Left hindlimb (tissue), 1 donor: ENCODE measurements at regions not wholly inside any gene's neighbourhood (a gene's known extent, or its start where the extent isn't known, plus 50 kb on each side); places are given as distances from the start of the nearest gene placed in this dataset.
"Not testable (repeated sequence)": the region's sequence is repeated elsewhere in the genome, so short reads cannot be mapped to it uniquely, and the experiment has no call there.

Experiments used
- DNase-seq: peaks from one replicate; pipeline ENCODE4 v3.0.0-alpha.2; 2018

DNA sequence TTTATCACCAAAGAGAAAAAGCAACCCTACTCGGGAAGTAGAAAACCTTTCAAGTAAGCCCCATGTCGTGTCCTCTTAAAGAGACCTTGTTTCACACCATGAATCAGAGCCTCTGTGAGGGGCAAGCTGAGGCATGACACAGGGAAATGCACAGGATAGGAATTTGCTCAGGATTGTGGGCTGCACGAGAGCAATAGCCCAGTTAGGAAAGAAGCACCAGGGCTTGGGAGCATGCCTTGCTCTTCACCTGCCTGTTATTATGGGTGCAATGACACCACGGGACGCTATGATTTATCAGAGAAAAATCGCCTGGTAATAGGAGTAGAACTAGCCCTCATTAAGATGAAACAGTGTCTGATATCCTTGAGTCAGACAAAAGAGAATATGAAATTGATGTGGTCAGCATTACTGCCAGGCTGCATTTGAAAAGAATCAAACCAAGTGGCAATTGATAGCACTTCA, 562.9 kb upstream of the NRP1 start:
- DNase-seq, result no peak

DNA sequence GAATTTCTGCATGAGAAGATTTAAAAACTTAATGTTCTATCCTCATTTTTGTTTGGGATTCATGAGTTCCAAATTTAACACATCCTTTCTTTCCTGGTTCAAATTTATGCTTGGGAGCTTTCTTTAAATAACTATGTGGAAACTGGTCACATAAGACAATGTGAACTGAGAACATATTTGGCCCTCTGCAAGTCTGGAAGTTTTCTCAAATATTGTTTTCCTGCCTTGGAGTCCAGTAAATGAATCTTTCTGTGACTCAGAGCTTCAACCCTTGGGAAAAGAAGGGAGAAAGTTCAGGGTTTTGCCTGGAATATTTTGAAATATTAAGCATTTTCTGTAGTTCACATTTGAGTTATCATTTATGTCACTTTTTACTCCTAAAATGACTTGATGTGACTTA, 559.0 kb upstream of the NRP1 start:
- DNase-seq, result no peak

DNA sequence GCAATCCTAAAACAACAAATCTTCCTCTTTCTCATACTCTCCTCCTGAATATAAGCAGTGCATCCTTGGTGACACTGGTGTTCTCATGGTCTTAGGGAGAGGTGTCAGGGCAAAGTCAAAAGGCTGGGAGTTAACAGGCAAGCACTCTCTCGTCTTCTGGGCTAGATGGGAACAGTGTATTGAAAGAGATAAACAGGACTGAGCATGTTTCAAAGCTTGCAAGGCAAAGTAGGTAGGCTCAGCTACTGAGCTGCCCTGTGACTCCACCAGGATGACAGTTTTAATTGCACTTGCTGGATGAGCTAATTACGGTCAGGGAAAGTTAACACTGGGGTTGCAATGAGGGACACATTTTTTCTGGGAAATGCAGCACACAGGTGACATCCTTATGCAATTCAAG, 554.9 kb upstream of the NRP1 start:
- no peak for DNase-seq

DNA sequence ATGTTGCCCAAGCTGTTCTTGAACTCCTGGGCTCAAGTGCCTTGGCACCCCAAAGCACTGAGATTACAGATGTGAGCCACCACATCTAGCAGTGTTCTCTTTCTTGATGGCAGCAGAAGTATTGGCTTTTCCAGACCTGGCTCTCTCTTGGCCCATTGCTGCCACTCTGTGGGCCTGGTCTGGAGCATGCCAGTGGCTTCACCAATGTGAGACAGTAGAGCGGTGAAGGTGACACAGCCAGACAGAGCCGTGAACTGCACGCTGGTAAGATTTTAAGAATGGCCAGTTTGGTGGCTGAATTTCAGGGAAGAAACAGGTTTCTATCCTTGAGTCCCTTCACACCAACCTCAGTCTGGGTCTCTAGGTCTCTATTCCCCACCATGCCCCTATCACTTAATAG, 552.7 kb upstream of the NRP1 start:
- no peak for DNase-seq

DNA sequence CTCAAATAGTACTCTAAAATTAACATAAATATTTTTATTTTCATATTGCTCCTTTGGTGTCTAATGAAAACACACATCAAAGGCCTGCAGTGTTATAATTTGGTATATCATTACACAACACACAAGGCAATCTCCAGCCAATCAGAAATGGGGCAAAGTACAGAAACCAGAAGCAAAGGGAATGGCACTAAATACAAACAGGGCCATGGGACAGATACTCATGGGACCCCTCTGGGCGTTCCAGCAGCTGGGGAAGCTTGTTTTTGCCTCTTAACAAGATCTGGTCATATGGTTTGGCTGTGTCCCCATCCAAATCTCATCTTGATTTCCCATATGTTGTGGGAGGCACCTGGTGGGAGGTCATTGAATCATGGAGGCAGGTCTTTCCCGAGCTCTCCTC, 551.8 kb upstream of the NRP1 start:
- no peak for DNase-seq

DNA sequence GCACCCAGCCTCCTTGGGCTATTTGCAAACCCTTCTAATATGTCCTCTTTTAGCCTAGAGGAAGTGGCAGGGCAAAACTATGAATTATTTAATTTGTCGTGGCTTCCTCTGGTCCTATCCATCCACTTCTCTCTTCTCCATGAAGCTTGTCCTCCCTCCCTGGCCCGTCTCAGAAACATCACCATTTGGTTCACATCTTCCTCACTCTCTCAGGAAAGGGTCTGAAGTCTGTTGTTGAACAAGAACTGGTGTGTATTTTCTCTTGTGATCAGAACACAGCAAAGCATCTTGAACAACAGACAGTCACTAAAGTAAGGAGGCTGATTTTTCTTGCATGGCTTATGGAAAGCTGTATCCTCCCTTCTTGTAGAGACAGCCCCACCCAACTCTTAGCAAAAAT, 550.1 kb upstream of the NRP1 start:
- DNase-seq, result no peak

DNA sequence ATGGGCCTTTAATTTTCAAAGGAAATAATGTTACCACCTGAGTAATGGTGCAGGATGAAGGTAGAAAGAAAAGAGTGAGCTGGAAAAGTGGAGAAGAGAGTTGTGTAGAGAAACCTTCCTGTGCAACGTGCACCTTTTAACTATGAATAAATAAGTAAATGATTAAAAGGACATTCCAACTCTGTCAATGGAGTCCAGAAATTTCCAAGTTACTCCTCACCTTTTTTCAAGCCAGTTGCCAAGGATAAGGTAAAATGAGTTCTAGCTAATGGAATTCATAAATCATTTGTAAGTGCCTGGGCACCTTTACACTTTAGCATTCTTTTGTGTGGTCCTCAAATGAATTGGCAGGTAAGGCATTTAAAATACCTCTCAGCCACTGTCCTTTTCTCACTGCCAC, 549.4 kb upstream of the NRP1 start:
- no peak for DNase-seq

DNA sequence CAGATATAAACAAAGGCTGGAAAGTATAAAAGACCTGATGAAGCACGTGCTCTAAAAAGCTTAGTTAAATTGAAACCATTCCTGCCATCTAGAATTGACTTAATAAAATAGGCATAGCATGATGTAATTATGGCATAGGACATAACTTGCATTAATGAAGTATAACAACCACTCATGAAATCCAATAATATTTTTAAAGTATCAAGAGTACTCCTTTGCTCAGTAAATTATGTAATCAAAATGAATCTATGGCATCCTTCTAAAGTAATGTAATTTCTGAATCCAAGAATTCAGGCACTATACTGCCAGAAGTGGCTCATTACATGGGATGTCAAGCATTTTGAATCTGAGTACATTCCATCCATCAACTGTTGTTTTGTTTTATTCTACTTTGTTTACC, 548.5 kb upstream of the NRP1 start:
- no peak for DNase-seq

DNA sequence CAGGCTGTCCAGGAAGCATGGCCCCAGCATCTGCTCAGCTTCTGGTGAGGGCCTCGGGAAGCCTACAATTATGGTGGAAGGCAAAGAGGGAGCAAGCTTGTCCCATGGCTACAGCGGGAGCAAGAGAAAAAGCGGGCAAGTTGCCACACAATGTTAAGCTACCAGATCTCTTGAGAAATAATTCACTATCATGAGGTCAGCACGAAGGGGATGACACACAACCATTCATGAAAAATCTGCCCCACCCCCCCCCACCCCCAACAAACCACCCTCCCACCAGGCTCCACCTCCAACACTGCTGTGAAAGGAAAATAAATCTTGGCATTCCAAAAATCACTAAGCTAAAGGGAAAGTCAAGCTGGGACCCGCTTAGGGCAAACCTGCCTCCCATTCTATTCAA, 545.8 kb upstream of the NRP1 start:
- DNase-seq, result no peak

DNA sequence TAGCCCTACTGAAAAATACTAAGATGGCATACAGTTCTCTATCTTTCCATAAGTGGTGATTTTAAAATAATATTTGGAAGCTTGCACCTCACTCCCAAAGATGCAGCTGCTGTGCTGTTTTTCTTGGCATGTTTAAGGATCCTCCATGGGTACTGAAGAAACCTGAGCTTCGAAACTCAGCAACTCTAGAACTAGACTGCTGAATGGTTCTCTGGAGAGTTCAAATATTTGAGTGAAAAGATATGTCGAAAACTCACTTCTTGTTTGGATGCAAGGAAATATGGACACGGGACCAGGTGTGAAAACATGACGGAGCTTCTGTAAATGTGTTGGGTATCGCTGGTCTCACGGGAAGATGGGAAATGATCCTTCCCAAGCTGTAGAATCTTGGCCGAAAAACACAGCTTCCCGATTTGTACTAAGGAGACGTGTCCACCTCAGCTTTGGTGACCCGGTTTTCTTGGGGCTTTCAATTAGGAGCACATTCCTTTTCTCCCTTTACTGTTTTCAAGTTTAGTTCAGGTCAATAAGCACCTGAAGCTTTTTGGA, 543.8 kb upstream of the NRP1 start:
- DNase-seq, result no peak

DNA sequence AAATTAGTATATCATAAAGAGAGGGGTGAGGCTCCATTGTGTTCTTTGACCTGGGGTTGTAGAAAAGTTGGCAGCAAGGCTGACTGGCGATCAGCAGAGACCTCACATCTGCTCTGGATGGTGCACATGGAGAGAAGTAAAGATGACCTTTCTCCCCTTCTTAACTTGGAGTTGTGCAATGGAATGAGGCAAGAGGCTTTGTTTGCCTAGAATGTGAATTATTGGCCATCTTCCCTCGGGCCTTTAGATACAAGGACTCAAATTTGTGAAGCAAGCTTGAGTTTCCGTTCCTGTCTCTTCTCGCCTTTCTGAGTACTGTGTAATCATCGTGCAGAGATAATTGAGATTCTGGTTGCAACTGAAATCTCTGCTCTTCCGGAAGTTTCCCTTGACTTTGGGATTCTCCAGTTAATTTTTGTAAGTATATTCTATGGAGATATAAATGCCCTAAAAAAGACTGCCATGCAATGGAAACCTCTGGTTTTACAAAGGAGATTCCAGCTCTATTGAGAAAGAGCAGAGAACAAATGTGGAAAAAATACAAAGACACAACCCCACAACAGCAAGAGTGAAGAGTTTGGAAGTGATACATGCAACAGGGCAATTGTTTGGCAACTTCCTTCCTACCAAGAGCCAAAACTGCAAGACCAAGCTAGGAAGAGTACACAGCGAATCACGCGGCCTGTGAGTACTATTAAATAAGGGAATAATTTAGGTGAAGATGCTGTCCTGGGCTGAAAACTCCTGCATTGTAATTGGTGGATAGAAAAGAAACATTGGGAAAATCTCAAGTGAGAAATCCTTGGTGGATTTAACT, 542.3 kb upstream of the NRP1 start:
- no peak for DNase-seq

DNA sequence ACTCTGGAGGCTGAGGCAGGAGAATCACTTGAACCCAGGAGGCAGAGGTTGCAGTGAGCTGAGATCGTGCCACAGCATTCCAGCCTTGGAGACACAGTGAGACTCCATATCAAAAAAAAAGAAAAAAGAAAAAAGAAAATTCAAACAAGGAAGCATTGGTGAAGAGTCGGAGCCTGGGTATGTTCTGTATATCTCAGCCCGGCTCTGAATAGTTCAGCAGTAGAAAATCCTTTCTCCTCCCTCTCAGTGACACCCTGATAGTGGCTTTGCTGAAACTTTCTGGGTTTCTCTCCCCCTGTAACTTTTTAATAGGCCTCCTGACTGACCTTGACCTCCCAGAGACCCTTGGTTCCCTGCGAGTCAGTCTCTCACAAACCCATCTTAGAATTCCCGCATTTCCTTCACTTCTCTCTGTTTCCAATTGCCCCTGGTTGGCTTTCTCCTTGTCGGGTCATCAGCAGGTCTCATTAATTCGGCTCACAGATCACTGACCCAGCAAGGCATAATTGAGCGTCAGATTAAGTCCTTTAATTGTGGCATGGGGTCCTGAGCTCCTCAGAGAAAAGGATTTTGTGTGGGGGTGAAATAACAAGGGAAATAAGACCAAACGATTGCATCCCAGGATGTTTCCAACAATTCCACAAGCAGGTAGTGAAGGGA, 541.6 kb upstream of the NRP1 start:
- no peak for DNase-seq

DNA sequence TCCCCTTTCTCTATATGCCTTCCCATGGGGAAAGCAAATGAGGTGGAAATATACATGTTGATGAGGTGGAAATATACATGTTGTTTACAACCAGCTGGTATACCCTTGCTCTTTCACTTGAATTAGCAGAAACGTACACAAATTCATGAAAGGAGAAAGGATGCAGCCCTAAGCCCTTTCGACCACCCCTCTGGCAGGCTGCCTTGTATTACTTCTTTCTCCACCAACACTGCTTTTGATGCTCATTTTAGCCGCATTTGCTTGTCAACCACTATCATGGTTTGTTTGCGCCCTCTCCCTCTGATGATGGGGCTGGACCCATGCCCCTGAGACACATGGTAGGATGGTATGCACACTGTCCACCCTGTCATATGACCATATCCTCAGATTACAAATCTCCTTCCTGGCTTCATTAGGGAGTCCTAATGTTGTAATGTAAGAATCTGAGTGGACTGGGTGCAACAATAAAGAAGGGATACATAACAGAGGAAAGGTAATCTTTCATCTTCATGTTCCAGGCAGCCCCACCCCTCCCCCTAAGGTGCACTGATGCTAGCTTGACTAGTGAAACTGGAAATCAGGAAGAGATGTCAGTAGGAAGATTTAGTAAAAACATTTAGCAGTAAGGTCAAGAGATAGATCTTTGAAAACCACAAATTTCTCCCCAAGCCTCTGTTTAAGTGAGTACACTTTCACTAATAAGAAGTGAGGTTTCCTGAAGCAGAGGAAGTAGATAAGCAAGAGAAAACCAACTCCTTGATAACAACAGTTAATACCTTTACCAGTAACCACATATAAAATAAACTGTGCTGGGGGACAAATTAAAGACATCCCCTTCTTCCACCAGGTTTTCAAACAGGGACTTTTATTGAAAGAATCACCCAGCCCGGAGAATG, 536.8 kb upstream of the NRP1 start:
- DNase-seq, result no peak

DNA sequence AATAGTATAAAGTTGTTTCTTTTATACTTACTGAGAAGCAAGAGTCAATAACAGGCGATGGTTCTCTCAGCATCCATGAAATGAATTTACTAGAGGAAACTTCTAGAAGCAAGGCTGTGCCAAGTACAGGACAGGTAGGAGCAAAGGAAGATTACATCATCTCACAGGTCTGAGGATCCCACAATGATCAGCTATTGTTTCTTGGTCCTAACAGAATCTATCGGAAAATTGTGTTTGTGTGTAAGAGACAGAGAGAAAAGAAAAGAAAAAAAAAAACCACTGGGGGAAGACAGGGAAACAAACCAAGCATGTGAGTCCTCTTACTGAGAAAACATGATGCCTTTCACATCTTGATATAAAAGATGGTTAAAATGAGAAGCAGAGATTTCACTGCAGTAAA, 535.0 kb upstream of the NRP1 start:
- DNase-seq, result no peak

DNA sequence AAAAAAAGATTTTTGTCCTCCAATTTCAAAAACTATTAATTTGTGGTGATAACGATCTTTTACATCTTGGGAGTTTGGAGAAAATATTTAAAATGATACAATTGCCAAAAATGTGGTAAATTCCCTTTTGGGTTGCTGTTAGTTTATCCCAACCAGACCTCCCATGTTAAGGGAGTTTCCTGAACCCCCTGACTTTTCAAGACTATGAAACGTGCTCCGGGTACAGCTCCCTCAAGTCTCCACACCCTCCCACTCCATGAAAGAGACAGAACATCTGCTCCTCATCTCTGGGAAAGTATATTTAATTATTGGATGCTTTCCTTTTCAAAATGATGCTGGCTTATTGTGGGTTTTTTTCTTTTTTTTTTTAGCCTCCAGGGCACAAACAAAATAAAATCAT, 534.6 kb upstream of the NRP1 start:
- DNase-seq, result peak; percentile 49

DNA sequence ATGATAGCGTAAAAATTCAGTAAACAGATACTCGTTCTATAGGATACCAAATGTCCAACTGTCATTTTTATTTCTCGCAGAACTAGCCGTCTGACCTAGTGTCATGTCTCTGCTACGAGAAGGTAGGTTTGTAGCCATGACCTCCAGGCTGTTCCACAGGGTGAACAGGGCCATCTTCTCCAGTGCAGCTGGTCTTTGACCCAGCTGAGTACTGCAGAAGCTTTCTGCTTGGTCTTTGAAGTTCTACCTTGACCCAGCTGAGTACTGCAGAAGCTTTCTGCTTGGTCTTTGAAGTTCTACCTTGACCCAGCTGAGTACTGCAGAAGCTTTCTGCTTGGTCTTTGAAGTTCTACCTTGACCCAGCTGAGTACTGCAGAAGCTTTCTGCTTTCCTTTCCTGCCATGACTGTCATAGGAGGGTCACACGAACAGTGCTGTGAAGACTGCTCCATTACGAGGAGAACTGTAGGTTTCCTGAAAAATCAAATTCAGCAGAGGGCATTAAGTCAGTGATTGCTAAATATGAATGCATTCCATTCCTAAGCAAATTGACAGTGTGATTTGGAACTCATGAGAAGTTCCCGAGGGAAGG, 532.8 kb upstream of the NRP1 start:
- DNase-seq, result not testable (repeated sequence)

DNA sequence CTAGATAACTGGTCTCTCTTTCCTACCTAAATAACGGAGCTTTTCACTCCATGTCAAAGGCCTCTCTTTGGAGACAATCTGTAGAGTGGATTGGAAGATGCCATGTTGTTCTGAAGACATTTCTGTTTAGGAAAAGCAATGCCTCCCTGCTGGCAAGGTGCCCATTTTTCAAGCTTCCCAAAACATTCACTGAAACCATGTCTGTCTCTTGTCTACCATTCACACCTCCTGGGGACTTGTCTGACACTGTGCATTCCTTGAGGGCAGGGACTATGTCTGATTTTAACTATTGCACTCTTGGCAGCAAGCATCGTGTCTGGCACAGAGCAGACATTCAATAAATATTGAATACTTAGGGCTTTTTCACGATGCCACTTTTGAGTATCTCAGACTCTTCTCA, 528.9 kb upstream of the NRP1 start:
- no peak for DNase-seq

DNA sequence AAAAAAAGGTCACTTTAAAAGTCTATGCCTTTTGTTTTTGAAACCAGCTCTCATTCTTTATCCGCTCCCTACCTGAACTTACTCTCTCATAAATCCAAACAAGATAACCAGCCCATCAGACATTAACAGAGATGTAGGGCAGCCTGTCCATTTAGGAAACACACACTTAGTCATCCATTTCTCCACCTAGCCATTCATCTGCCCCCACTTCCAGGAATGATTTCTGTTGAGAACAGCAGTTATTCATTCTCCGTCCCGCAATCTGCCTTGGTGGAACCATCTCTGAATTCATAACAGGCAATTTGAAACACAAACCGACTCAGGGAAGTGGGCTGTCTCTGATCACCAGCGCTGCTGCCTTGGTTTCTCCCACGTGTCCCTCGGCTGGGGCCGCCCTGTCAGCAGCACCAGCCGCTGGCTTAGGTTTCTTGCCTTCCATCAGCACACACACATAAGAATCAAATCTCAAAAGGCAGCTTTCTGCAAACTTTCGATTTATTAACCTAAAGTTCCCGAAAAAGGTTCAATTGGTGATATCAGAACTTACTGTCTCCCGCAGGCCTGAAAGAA, 528.2 kb upstream of the NRP1 start:
- DNase-seq, result no peak

DNA sequence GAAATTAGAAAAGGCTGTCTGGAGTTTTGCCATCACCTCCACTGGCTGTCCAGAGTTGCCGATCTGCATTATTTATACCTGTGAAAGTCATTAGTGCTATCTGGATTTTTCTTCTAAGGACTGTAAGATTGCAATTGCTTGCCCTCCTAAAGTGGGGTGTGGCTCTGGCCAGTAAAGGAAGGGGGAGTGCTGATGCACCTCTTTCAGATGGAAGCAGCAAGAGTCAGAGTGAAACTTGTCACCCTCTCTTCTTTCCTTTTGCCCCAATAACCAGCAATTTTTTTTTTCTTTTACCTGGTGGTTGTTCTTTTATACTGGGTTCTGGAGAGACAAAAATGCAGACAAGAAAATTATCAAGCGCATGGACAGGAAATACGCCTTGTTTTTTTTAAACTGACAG, 527.4 kb upstream of the NRP1 start:
- DNase-seq, result no peak

DNA sequence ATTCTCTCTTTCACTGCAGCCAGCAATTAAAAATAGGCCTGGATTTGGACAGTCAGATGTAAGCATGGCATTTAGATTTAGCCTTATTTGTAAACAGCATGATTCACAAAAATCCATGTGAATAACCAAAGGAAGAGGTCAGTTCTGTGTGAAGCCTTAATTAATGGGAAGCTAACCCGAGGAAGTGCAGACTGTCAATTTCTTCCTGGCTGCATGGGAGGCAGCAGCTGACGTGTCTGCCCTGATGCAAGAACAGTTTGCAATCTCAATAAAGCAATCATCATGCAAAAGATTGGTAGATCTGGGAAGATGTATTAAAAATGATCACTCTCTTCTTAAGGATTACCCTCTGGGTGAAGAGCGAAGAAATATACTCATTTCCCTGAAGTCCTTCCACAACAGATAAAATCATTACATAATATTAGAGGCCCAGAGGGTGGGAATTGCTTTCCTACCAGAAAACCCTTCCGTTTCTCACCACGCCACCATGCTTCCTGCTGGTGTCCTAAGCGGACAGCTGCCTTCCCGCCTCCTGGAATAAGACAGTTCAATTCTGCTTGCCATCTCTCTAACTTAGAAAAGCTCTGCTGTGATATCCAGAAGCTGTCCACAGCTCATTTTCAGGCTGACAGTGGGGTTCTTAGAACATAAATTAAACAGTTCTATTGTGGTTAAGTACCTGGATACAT, 526.7 kb upstream of the NRP1 start:
- no peak for DNase-seq

DNA sequence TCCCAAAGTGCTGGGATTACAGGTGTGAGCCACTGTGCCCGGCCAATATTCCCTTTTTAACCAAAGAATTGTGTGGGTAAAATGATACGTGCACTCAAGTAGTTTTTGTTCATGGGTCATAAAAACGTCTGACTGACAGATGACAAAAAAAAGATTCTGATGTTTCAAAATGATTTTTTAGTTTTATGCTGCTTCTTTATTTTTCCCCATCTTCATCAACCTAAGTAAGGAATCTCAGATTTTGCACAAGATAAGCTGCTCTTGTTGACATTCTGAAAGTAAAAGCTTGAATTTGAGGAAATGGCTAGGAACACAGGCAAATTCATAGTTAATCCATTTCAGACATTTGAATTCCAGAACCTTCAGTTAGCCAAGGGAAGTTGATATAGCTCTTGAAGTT, 526.1 kb upstream of the NRP1 start:
- DNase-seq, result no peak
